HL-60 (cell line): ENCODE measurements at regions not wholly inside any gene's neighbourhood (a gene's known extent, or its start where the extent isn't known, plus 50 kb on each side); places are given as distances from the start of the nearest gene placed in this dataset.

Experiments
- DNase-seq, 2 experiments: peaks; one replicate each; pipeline ENCODE4 v3.0.0-alpha.2; 2010 to 2020; ENCODE audit warnings: low read depth in 1 of 2, low spot score in 1 of 2
- H3K27ac ChIP-seq: fragments of 250-450 bp; sonication (Bioruptor Pico); replicated peaks from 2 replicates; pipeline ENCODE4 v1.5.1; 2020; ENCODE audit warnings: mild to moderate bottlenecking, moderate library complexity
- H3K27me3 ChIP-seq: fragments of 250-450 bp; sonication (Bioruptor Pico); 2 replicates; pipeline ENCODE4 v1.5.1; 2021; ENCODE audit warnings: mild to moderate bottlenecking, moderate library complexity; ENCODE audit not compliant: insufficient read depth, poor library complexity, severe bottlenecking
- H3K4me3 ChIP-seq: replicated peaks from 2 replicates; pipeline ENCODE4 v1.5.1; 2011; ENCODE audit warnings: mild to moderate bottlenecking, control low read depth, low read length; ENCODE audit not compliant: insufficient read depth
- GABPA ChIP-seq: IDR thresholded peaks from 2 replicates; pipeline ENCODE4 v1.6.1; 2012; ENCODE audit warnings: low read depth
- POLR2AphosphoS5 ChIP-seq: IDR thresholded peaks from 2 replicates; pipeline ENCODE4 v1.6.1; 2012; ENCODE audit warnings: low read depth
- SPI1 ChIP-seq: IDR thresholded peaks from 2 replicates; pipeline ENCODE4 v1.6.1; 2012; ENCODE audit warnings: low read depth, mild to moderate bottlenecking, borderline replicate concordance
- TF ChIP-seq, protein P1 (sequence below): IDR thresholded peaks from 2 replicates; pipeline ENCODE4 v1.6.1; 2012; ENCODE audit warnings: low read depth; ENCODE audit not compliant: insufficient replicate concordance
- TF ChIP-seq, protein P2 (sequence below): IDR thresholded peaks from one replicate; pipeline ENCODE4 v1.5.1; 2011; ENCODE audit warnings: low read length, control low read depth, inconsistent platforms; ENCODE audit not compliant: insufficient read depth

DNA sequence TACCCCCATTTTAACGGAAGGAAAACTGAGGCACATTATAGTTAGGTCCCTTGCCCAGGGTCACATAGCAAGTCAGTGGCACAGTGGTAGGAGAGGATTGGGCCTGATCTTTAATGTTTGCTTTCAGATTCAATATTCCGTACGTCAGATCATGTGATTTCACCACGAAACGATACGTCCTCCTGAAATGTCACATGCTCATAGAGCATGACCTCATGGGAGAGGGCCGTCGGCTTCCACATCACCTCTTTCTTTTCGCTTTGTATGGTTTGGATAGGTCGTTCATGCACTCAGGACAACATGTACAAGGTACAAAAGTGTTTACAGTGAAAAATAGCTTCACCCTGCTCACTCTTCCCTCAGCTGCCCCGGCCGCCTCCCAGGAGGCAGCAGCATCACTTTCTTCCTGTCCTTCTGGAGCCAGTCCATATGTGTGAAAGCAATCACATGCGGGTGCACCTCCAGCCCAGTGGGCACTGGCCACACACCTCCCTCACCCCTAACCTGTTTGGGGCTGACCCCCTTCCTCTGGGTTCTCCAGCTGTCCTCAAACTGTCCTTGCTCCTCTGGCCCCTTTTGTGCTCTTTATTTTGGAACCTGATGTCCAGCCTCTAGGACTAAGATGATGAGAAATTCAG, 199.9 kb downstream of the FOXL1 start:
- no peak for DNase-seq
- H3K27ac ChIP-seq: no peak overlapping the region
- no peaks in the 10 kb centered on the region for H3K27me3 ChIP-seq
- TF ChIP-seq GABPA (no peak), SPI1 (no peak), POLR2AphosphoS5 (no peak)
- TF ChIP-seq, protein P1, sequence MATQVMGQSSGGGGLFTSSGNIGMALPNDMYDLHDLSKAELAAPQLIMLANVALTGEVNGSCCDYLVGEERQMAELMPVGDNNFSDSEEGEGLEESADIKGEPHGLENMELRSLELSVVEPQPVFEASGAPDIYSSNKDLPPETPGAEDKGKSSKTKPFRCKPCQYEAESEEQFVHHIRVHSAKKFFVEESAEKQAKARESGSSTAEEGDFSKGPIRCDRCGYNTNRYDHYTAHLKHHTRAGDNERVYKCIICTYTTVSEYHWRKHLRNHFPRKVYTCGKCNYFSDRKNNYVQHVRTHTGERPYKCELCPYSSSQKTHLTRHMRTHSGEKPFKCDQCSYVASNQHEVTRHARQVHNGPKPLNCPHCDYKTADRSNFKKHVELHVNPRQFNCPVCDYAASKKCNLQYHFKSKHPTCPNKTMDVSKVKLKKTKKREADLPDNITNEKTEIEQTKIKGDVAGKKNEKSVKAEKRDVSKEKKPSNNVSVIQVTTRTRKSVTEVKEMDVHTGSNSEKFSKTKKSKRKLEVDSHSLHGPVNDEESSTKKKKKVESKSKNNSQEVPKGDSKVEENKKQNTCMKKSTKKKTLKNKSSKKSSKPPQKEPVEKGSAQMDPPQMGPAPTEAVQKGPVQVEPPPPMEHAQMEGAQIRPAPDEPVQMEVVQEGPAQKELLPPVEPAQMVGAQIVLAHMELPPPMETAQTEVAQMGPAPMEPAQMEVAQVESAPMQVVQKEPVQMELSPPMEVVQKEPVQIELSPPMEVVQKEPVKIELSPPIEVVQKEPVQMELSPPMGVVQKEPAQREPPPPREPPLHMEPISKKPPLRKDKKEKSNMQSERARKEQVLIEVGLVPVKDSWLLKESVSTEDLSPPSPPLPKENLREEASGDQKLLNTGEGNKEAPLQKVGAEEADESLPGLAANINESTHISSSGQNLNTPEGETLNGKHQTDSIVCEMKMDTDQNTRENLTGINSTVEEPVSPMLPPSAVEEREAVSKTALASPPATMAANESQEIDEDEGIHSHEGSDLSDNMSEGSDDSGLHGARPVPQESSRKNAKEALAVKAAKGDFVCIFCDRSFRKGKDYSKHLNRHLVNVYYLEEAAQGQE: no peak
- TF ChIP-seq, protein P2, sequence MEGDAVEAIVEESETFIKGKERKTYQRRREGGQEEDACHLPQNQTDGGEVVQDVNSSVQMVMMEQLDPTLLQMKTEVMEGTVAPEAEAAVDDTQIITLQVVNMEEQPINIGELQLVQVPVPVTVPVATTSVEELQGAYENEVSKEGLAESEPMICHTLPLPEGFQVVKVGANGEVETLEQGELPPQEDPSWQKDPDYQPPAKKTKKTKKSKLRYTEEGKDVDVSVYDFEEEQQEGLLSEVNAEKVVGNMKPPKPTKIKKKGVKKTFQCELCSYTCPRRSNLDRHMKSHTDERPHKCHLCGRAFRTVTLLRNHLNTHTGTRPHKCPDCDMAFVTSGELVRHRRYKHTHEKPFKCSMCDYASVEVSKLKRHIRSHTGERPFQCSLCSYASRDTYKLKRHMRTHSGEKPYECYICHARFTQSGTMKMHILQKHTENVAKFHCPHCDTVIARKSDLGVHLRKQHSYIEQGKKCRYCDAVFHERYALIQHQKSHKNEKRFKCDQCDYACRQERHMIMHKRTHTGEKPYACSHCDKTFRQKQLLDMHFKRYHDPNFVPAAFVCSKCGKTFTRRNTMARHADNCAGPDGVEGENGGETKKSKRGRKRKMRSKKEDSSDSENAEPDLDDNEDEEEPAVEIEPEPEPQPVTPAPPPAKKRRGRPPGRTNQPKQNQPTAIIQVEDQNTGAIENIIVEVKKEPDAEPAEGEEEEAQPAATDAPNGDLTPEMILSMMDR: no peak
- no peak overlapping the region for H3K4me3 ChIP-seq

DNA sequence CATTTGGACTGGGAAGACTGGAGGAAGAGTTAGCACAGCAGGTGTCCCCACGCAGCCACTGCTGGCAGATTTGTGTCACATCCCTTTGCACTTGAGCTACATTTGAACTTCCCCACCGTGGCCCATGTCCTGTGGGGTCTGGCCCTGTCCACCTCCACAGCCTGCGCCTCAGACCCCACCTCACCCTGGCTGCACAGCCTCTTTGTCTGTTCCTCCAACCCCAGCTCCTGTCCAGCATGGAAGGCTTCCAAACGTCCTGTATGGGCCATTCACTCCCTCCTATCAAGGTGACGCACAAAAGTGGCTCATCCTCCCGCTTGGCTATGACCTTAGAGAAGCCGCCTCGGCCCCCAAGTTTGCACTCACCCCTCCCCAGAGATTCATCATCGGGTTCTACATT, 200.6 kb downstream of the FOXL1 start:
- H3K27ac ChIP-seq: no peak overlapping the region
- H3K4me3 ChIP-seq: no peak overlapping the region
- H3K27me3 ChIP-seq: no peaks in the 10 kb centered on the region
- DNase-seq: no peak
- TF ChIP-seq, protein P2: no peak
- TF ChIP-seq GABPA (no peak), POLR2AphosphoS5 (no peak), SPI1 (no peak)
- TF ChIP-seq, protein P1: no peak

DNA sequence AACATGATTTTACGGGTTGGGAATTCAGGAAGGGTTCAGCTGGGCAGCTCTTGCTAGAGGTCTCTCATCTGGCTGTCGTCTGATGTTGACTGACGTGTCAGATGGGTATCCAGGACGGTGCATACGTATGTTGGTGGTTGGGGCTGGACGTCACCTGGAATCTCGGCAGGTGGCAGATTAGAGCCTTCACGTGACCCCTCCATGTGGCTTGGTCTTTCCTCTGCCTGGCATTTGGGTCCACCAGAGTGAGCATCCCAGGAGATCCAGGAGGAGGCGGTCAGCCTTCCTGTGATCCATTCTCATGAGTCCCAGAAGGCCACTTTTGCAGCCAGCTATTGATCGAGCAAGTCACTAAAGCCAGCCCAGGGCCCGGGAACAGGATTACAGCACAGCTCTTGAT, 202.7 kb downstream of the FOXL1 start:
- no peak overlapping the region for H3K4me3 ChIP-seq
- no peaks in the 10 kb centered on the region for H3K27me3 ChIP-seq
- TF ChIP-seq SPI1 (no peak), POLR2AphosphoS5 (no peak), GABPA (no peak)
- TF ChIP-seq, protein P1: no peak
- TF ChIP-seq, protein P2: no peak
- no peak overlapping the region for H3K27ac ChIP-seq
- no peak for DNase-seq
